SU-DHL-6 (cell line): ENCODE measurements at regions not wholly inside any gene's neighbourhood (a gene's known extent, or its start where the extent isn't known, plus 50 kb on each side); places are given as distances from the start of the nearest gene placed in this dataset.

Experiments
- H2AFZ ChIP-seq: fragments of 200-600 bp; sonication (generic); 2 replicates; pipeline ENCODE4 v1.6.1; 2014; ENCODE audit warnings: low read depth, mild to moderate bottlenecking, moderate library complexity, mixed read lengths, antibody characterized with exemption, low read length; ENCODE audit not compliant: severe bottlenecking
- H3F3A ChIP-seq: fragments of 200-600 bp; shearing (Covaris generic); 2 replicates; pipeline ENCODE4 v1.6.0; 2016; ENCODE audit warnings: antibody characterized with exemption, mild to moderate bottlenecking; ENCODE audit not compliant: insufficient read depth
- H3K27ac ChIP-seq: fragments of 200-600 bp; sonication (generic); 2 replicates; pipeline ENCODE4 v1.5.1; 2016; ENCODE audit warnings: low read depth, mild to moderate bottlenecking, low read length, moderate library complexity, mixed read lengths
- H3K27me3 ChIP-seq: fragments of 200-600 bp; sonication (generic), shearing (Covaris generic); 2 replicates; pipeline ENCODE4 v1.6.0; 2014; ENCODE audit warnings: mild to moderate bottlenecking, low read length
- H3K36me3 ChIP-seq: fragments of 200-600 bp; sonication (generic); 2 replicates; pipeline ENCODE4 v1.6.1; 2014; ENCODE audit warnings: mild to moderate bottlenecking, low read length, mixed read lengths
- H3K4me2 ChIP-seq: fragments of 300-600, 200-600 bp; shearing (Covaris generic), sonication (generic); 2 replicates; pipeline ENCODE4 v1.6.0; 2014; ENCODE audit warnings: low read length, low read depth, mild to moderate bottlenecking; ENCODE audit not compliant: poor library complexity, severe bottlenecking
- H3K4me3 ChIP-seq: fragments of 200-600 bp; sonication (generic); 2 replicates; pipeline ENCODE4 v1.5.1; 2014; ENCODE audit warnings: antibody characterized with exemption, low read length, mild to moderate bottlenecking, mixed read lengths; ENCODE audit not compliant: insufficient read depth, poor library complexity, severe bottlenecking
- H3K79me2 ChIP-seq: fragments of 200-600 bp; sonication (generic); 2 replicates; pipeline ENCODE4 v1.6.1; 2014; ENCODE audit warnings: mild to moderate bottlenecking, low read length, moderate library complexity; ENCODE audit not compliant: insufficient read depth
- H3K9ac ChIP-seq: fragments of 200-600 bp; sonication (generic); 2 replicates; pipeline ENCODE4 v1.7.0; 2014; ENCODE audit warnings: mild to moderate bottlenecking, low read length
- H3K9me2 ChIP-seq: fragments of 200-600 bp; sonication (generic); replicated peaks from 2 replicates; pipeline ENCODE4 v1.6.1; 2014; ENCODE audit warnings: low read length; ENCODE audit not compliant: insufficient read depth
- H3K9me3 ChIP-seq: fragments of 200-600 bp; sonication (generic); 2 replicates; pipeline ENCODE4 v1.6.1; 2014; ENCODE audit warnings: low read length, mixed read lengths; ENCODE audit not compliant: insufficient read depth
- H4K20me1 ChIP-seq: fragments of 200-600 bp; sonication (generic); 2 replicates; pipeline ENCODE4 v1.6.1; 2014; ENCODE audit warnings: low read depth, mild to moderate bottlenecking, antibody characterized with exemption, low read length, moderate library complexity, mixed read lengths
- EZH2phosphoT487 ChIP-seq: fragments of 200-600 bp; sonication (generic), shearing (Covaris generic); conservative IDR thresholded peaks from 2 replicates; pipeline ENCODE4 v1.6.1; 2018; ENCODE audit warnings: mild to moderate bottlenecking, antibody characterized with exemption, low read length, moderate library complexity, mixed read lengths
- TF ChIP-seq, protein P1 (sequence below): fragments of 200-600 bp; sonication (generic); IDR thresholded peaks from one replicate; pipeline ENCODE4 v1.5.1; 2017; ENCODE audit warnings: antibody characterized with exemption, mild to moderate bottlenecking, low read length, moderate library complexity; ENCODE audit not compliant: insufficient read depth, poor library complexity, severe bottlenecking

DNA sequence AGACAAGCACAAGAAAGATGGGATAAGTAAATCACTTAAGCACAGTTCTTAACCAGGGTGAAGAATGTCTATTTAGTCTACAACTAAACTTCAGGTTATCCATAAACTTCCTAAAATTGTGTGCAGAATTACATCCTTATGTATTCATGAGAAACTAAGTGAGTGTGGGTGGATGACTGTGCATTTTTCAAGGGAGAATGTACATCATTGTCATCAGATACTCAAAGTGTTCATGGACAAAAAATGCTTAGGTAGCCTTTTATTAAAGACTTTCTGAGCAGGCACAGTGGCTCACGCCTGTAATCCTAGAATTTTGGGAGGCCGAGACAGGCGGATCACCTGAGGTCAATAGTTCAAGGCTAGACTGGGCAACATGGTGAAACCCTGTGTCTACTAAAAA is 2023.8 kb downstream of the LRRC4C start:
- Histone ChIP-seq H3K36me3 (no peaks in the 10 kb centered on the region), H3K4me3 (no peak overlapping the region), H3K9ac (no peak overlapping the region), H3F3A (no peaks in the 10 kb centered on the region), H3K79me2 (no peaks in the 10 kb centered on the region), H4K20me1 (no peaks in the 10 kb centered on the region), H3K9me2 (no peaks in the 10 kb centered on the region), H3K27me3 (no peaks in the 10 kb centered on the region), H3K4me2 (no peak overlapping the region), H3K27ac (no peak overlapping the region), H3K9me3 (no peaks in the 10 kb centered on the region), H2AFZ (no peak overlapping the region)
- no peak for TF ChIP-seq EZH2phosphoT487
- TF ChIP-seq, protein P1, sequence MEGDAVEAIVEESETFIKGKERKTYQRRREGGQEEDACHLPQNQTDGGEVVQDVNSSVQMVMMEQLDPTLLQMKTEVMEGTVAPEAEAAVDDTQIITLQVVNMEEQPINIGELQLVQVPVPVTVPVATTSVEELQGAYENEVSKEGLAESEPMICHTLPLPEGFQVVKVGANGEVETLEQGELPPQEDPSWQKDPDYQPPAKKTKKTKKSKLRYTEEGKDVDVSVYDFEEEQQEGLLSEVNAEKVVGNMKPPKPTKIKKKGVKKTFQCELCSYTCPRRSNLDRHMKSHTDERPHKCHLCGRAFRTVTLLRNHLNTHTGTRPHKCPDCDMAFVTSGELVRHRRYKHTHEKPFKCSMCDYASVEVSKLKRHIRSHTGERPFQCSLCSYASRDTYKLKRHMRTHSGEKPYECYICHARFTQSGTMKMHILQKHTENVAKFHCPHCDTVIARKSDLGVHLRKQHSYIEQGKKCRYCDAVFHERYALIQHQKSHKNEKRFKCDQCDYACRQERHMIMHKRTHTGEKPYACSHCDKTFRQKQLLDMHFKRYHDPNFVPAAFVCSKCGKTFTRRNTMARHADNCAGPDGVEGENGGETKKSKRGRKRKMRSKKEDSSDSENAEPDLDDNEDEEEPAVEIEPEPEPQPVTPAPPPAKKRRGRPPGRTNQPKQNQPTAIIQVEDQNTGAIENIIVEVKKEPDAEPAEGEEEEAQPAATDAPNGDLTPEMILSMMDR = no peak

DNA sequence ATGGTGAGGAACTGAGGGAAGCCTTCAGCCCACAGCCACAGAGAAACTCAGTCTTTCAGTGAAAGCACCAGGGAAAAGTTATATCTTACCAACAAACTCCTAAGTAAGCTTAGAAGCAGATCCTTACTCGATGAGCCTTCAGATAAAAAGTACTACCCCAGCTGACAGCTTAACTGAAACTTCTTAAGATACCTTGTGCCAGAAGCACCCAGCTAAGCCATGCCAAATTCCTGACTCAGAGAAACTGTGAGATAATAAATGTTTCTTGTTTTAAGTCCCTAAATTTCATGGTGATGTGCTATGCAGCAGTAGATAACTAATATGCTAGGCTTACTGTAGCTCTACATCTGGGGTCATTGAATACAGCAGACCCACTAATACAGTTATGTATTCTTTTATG is 2025.0 kb downstream of the LRRC4C start:
- no peak overlapping the region for H3K4me3 ChIP-seq
- no peak overlapping the region for H3K27ac ChIP-seq
- H3K36me3 ChIP-seq = no peaks in the 10 kb centered on the region
- no peaks in the 10 kb centered on the region for H3F3A ChIP-seq
- no peak for TF ChIP-seq EZH2phosphoT487
- TF ChIP-seq, protein P1 = no peak
- H3K4me2 ChIP-seq = no peak overlapping the region
- no peaks in the 10 kb centered on the region for H3K9me3 ChIP-seq
- no peaks in the 10 kb centered on the region for H4K20me1 ChIP-seq
- H3K27me3 ChIP-seq = no peaks in the 10 kb centered on the region
- no peak overlapping the region for H2AFZ ChIP-seq
- H3K9ac ChIP-seq = no peak overlapping the region
- H3K79me2 ChIP-seq = no peaks in the 10 kb centered on the region
- no peaks in the 10 kb centered on the region for H3K9me2 ChIP-seq

DNA sequence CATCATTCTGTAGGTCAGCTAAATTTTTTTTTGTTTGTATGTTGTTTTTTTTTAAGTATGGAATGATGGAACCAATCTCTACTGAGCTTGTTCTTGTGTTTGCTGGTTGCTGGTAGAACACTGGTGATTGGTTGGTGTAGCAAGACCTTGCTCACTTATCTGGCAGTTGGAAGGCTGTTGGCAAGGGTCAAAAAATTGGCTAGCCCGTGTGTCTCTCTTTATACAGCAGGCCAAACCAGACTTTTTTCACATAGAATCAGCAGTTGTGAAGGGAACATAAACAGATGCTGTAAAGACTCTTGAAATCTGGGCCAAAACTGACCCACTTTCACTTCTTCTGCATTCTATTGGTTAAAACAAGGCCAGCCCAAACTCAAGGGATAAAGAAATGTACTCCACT is 2026.5 kb downstream of the LRRC4C start:
- H3F3A ChIP-seq = no peaks in the 10 kb centered on the region
- no peaks in the 10 kb centered on the region for H4K20me1 ChIP-seq
- H3K27ac ChIP-seq = no peak overlapping the region
- H3K4me3 ChIP-seq = no peak overlapping the region
- H3K36me3 ChIP-seq = no peaks in the 10 kb centered on the region
- TF ChIP-seq, protein P1 = no peak
- TF ChIP-seq EZH2phosphoT487 = no peak
- no peaks in the 10 kb centered on the region for H3K79me2 ChIP-seq
- no peaks in the 10 kb centered on the region for H3K9me2 ChIP-seq
- H3K4me2 ChIP-seq = no peak overlapping the region
- H3K27me3 ChIP-seq = no peaks in the 10 kb centered on the region
- H3K9ac ChIP-seq = no peak overlapping the region
- no peaks in the 10 kb centered on the region for H3K9me3 ChIP-seq
- H2AFZ ChIP-seq = no peak overlapping the region

DNA sequence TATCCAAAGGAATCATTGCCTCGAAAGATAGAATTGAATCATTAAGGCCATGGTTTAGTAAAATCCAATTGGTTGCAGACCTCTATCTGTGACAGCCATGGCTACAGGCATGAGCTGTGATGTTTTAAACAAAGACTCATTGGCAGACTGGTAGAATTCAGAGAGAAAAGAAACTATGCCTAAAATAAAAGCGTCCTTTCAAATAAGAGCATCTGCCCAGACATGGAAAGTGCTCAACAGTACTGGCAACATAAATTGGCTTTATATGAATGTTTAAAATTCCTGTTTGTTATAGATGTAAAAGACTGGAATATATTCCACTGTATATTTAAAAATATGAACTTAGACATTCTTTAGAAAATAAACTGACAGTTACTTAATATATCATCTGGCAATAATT is 2034.2 kb downstream of the LRRC4C start:
- no peaks in the 10 kb centered on the region for H4K20me1 ChIP-seq
- H3K9me3 ChIP-seq = no peaks in the 10 kb centered on the region
- no peaks in the 10 kb centered on the region for H3F3A ChIP-seq
- no peak overlapping the region for H3K9ac ChIP-seq
- no peak overlapping the region for H3K4me2 ChIP-seq
- H3K4me3 ChIP-seq = no peak overlapping the region
- no peak overlapping the region for H2AFZ ChIP-seq
- no peaks in the 10 kb centered on the region for H3K9me2 ChIP-seq
- no peaks in the 10 kb centered on the region for H3K27me3 ChIP-seq
- H3K27ac ChIP-seq = no peak overlapping the region
- TF ChIP-seq, protein P1 = no peak
- TF ChIP-seq EZH2phosphoT487 = no peak
- H3K36me3 ChIP-seq = no peaks in the 10 kb centered on the region
- no peaks in the 10 kb centered on the region for H3K79me2 ChIP-seq
